ENCODE measurements at regions not wholly inside any gene's neighbourhood (a gene's known extent, or its start where the extent isn't known, plus 50 kb on each side); places are given as distances from the start of the nearest gene placed in this dataset.
A peak's percentile ranks its signal among the peaks of the same experiment; 100 is the strongest.

GRCh38 chr6:2523061-2523460 lies 227.7 kb downstream of the MYLK4 start:
- H3K27ac ChIP-seq = no peak overlapping the region
- intact Hi-C loops (cut with DNase I) = no loop called here
- no peaks in the 10 kb centered on the region for H3K36me3 ChIP-seq
- TF ChIP-seq, protein P1, sequence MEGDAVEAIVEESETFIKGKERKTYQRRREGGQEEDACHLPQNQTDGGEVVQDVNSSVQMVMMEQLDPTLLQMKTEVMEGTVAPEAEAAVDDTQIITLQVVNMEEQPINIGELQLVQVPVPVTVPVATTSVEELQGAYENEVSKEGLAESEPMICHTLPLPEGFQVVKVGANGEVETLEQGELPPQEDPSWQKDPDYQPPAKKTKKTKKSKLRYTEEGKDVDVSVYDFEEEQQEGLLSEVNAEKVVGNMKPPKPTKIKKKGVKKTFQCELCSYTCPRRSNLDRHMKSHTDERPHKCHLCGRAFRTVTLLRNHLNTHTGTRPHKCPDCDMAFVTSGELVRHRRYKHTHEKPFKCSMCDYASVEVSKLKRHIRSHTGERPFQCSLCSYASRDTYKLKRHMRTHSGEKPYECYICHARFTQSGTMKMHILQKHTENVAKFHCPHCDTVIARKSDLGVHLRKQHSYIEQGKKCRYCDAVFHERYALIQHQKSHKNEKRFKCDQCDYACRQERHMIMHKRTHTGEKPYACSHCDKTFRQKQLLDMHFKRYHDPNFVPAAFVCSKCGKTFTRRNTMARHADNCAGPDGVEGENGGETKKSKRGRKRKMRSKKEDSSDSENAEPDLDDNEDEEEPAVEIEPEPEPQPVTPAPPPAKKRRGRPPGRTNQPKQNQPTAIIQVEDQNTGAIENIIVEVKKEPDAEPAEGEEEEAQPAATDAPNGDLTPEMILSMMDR (IDR thresholded peaks at IDR 0.05) = no peak
- DNase-seq = no peak
- no peaks in the 10 kb centered on the region for H3K27me3 ChIP-seq
- no peaks in the 10 kb centered on the region for H3K9me3 ChIP-seq
- no peaks in the 10 kb centered on the region for H3K4me1 ChIP-seq
- no peak overlapping the region for H3K4me3 ChIP-seq
- ATAC-seq = no peak

DNA sequence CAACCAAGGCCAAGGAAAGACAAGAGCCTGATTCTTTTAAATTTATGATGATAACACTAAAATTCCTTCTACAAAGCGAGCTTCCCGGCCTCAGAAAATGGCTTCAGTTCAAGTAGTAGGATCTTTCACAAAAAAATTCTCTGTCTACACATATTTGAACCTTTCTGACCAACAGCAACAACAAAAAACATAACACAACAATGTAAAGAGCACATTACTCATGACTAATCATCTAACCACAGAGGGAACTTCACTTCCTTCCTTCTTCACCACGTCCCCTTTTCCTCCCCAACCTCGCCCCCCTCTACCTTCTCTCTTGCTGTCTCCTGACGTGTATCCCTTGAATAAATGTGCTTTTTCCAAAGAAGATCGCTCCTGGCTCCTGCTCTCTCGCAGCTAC lies 228.2 kb downstream of the MYLK4 start:
- H3K4me3 ChIP-seq = no peak overlapping the region

GRCh38 chr6:2517855-2518473 lies 232.8 kb downstream of the MYLK4 start:
- Histone ChIP-seq H3K27me3 (no peaks in the 10 kb centered on the region), H3K4me1 (no peaks in the 10 kb centered on the region), H3K4me3 (no peak overlapping the region), H3K36me3 (no peaks in the 10 kb centered on the region), H3K9me3 (no peaks in the 10 kb centered on the region), H3K27ac (no peak overlapping the region)
- DNase-seq (no peak), ATAC-seq (no peak)
- TF ChIP-seq, protein P1 (IDR thresholded peaks at IDR 0.05) = no peak
- intact Hi-C loops (cut with DNase I) = no loop called here

More for the DNA sequence above, 228.2 kb downstream of the MYLK4 start:
- H3K27ac ChIP-seq = no peak overlapping the region
- TF ChIP-seq, protein P1 (IDR thresholded peaks at IDR 0.05) = no peak
- no peaks in the 10 kb centered on the region for H3K4me1 ChIP-seq
- no peaks in the 10 kb centered on the region for H3K9me3 ChIP-seq
- ATAC-seq (peak; percentile 55), DNase-seq (no peak)
- H3K36me3 ChIP-seq = no peaks in the 10 kb centered on the region
- no peaks in the 10 kb centered on the region for H3K27me3 ChIP-seq
- intact Hi-C loops (cut with DNase I) = no loop called here

DNA sequence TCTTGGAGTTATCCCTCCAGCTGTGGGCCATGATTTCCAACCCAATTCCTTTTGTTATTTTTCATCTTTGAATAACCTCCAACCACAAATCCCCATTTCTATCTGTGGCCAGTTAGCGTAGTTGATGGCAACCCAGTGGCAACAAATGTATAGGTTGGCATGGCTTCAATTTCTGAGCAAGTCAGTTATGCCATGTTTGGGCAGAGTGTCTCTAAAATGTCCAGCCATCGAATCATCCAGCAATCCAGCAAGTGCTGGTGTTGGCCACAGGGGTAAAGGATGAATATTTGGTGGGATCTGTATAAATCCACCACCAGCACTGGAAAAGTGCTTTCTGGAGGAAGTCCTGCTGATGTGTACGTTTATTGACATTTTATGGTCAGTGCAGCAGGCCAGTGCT lies 233.3 kb downstream of the MYLK4 start:
- no peak overlapping the region for H3K27ac ChIP-seq
- no peak overlapping the region for H3K4me3 ChIP-seq
- no peaks in the 10 kb centered on the region for H3K36me3 ChIP-seq
- no peak for DNase-seq
- no peaks in the 10 kb centered on the region for H3K4me1 ChIP-seq
- intact Hi-C loops (cut with DNase I) = no loop called here
- no peaks in the 10 kb centered on the region for H3K9me3 ChIP-seq
- no peak for ATAC-seq
- TF ChIP-seq, protein P1 (IDR thresholded peaks at IDR 0.05) = no peak
- no peaks in the 10 kb centered on the region for H3K27me3 ChIP-seq

DNA sequence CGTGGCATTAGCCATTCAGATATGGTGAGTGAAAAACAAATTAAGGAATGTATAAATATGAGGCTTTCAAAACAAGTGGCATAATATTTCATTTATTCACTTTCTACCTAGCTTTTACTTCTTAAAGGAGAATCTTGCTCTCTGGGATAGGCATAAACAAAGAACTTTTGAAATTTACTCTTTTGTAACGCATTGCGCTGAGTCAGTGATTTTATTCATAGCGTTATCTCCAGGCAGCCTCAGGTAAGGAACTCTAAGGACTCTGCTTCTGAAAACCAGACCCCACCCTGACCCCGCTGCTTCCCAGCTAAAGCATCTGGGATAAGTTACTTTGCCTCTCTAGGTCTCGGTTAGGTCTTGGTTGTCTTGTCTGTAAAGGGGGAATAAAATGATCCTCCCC lies 234.7 kb downstream of the MYLK4 start:
- no peak for DNase-seq
- TF ChIP-seq, protein P1 (IDR thresholded peaks at IDR 0.05) = no peak
- no peak overlapping the region for H3K27ac ChIP-seq
- H3K4me3 ChIP-seq = no peak overlapping the region
- intact Hi-C loops (cut with DNase I) = no loop called here
- no peaks in the 10 kb centered on the region for H3K36me3 ChIP-seq
- no peaks in the 10 kb centered on the region for H3K4me1 ChIP-seq
- H3K9me3 ChIP-seq = no peaks in the 10 kb centered on the region
- no peak for ATAC-seq
- no peaks in the 10 kb centered on the region for H3K27me3 ChIP-seq
